ENCODE measurements at regions not wholly inside any gene's neighbourhood (a gene's known extent, or its start where the extent isn't known, plus 50 kb on each side); places are given as distances from the start of the nearest gene placed in this dataset.

GRCh38 chr12:124668602-124669001, 101.2 kb upstream of the NCOR2 start:
- TF ChIP-seq ESRRG (CRISPR knock-in tag; IDR thresholded peaks at IDR 0.05): no peak
- no peak for TF ChIP-seq POU6F1 (CRISPR knock-in tag; IDR thresholded peaks at IDR 0.05; ENCODE audit: borderline replicate concordance, low read depth)
- no peak for TF ChIP-seq ZFP30 (CRISPR knock-in tag; IDR thresholded peaks at IDR 0.05)
- TF ChIP-seq CREB5 (CRISPR knock-in tag; IDR thresholded peaks at IDR 0.05; ENCODE audit: low read depth): no peak
- no peak for TF ChIP-seq ZNF70 (CRISPR knock-in tag; IDR thresholded peaks at IDR 0.05)
- no peak for TF ChIP-seq CSRNP3 (CRISPR knock-in tag; IDR thresholded peaks at IDR 0.05)
- no peak for TF ChIP-seq SNAI2 (CRISPR knock-in tag; IDR thresholded peaks at IDR 0.05)
- no peak for TF ChIP-seq TOX (CRISPR knock-in tag; IDR thresholded peaks at IDR 0.05; ENCODE audit: borderline replicate concordance)
- TF ChIP-seq ISL1 (CRISPR knock-in tag; IDR thresholded peaks at IDR 0.05): no peak
- TF ChIP-seq BACH2 (CRISPR knock-in tag; IDR thresholded peaks at IDR 0.05; ENCODE audit: borderline replicate concordance): no peak
- TF ChIP-seq ZNF565 (CRISPR knock-in tag; conservative IDR thresholded peaks at IDR 0.05; ENCODE audit: low read depth): no peak
- TF ChIP-seq TCF4 (CRISPR knock-in tag; IDR thresholded peaks at IDR 0.05; ENCODE audit: borderline replicate concordance): no peak

All from SK-N-SH treated with all-trans-retinoic acid at 6 μM for 48 hours (cell line).